BE2C (cell line): ENCODE measurements at regions not wholly inside any gene's neighbourhood (a gene's known extent, or its start where the extent isn't known, plus 50 kb on each side); places are given as distances from the start of the nearest gene placed in this dataset.

ENCODE experiments used
- DNase-seq: peaks from one replicate; pipeline ENCODE4 v3.0.0-alpha.2; 2020
- H3K27me3 ChIP-seq: fragments of 250-450 bp; sonication (Bioruptor Pico); 2 replicates; pipeline ENCODE4 v1.5.1; 2020; ENCODE audit warnings: mild to moderate bottlenecking
- H3K36me3 ChIP-seq: fragments of 250-450 bp; sonication (Bioruptor Pico); 2 replicates; pipeline ENCODE4 v1.5.1; 2020; ENCODE audit warnings: mild to moderate bottlenecking
- H3K4me1 ChIP-seq: fragments of 250-450 bp; sonication (Bioruptor Pico); 2 replicates; pipeline ENCODE4 v1.5.1; 2020
- H3K4me3 ChIP-seq: 2 replicates; pipeline ENCODE4 v1.5.1; 2011; ENCODE audit warnings: low read depth, low read length
- H3K9me3 ChIP-seq: fragments of 250-450 bp; sonication (Bioruptor Pico); 2 replicates; pipeline ENCODE4 v1.5.1; 2020
- CTCF ChIP-seq: IDR thresholded peaks from 2 replicates; pipeline ENCODE4 v1.5.1; 2012; ENCODE audit warnings: mild to moderate bottlenecking, low read depth, low read length

GRCh38 chr5:61904730-61905129, 401.3 kb upstream of the KIF2A start:
- no peak for TF ChIP-seq CTCF
- no peak for DNase-seq
- H3K4me1 ChIP-seq, result no peaks in the 10 kb centered on the region
- H3K9me3 ChIP-seq, result no peaks in the 10 kb centered on the region
- H3K27me3 ChIP-seq, result no peaks in the 10 kb centered on the region; the same call in 1 of the 2 replicates
- no peaks in the 10 kb centered on the region for H3K36me3 ChIP-seq
- no peak overlapping the region for H3K4me3 ChIP-seq

- H3K4me1 ChIP-seq, result no peaks in the 10 kb centered on the region
- no peak for DNase-seq
- H3K9me3 ChIP-seq, result no peaks in the 10 kb centered on the region
- H3K36me3 ChIP-seq, result no peaks in the 10 kb centered on the region
- no peak overlapping the region for H3K4me3 ChIP-seq
- no peak for TF ChIP-seq CTCF
- H3K27me3 ChIP-seq, result no peaks in the 10 kb centered on the region; the same call in 1 of the 2 replicates
Observed at GRCh38 chr5:61905613-61906012, 400.4 kb upstream of the KIF2A start.

- TF ChIP-seq CTCF, result no peak
- Histone ChIP-seq H3K4me3 (no peak overlapping the region), H3K9me3 (no peaks in the 10 kb centered on the region), H3K36me3 (no peaks in the 10 kb centered on the region), H3K4me1 (no peaks in the 10 kb centered on the region), H3K27me3 (no peaks in the 10 kb centered on the region; the same call in 1 of the 2 replicates)
- no peak for DNase-seq
Observed at GRCh38 chr5:61906820-61907219, 399.2 kb upstream of the KIF2A start.

- H3K36me3 ChIP-seq, result no peaks in the 10 kb centered on the region
- no peaks in the 10 kb centered on the region; the same call in 1 of the 2 replicates for H3K27me3 ChIP-seq
- no peak for DNase-seq
- no peaks in the 10 kb centered on the region for H3K9me3 ChIP-seq
- H3K4me1 ChIP-seq, result no peaks in the 10 kb centered on the region
- H3K4me3 ChIP-seq, result no peak overlapping the region
- no peak for TF ChIP-seq CTCF
Observed at GRCh38 chr5:61907995-61908394, 398.0 kb upstream of the KIF2A start.

- no peak for TF ChIP-seq CTCF
- no peaks in the 10 kb centered on the region for H3K9me3 ChIP-seq
- no peak overlapping the region for H3K4me3 ChIP-seq
- no peaks in the 10 kb centered on the region for H3K27me3 ChIP-seq
- H3K36me3 ChIP-seq, result no peaks in the 10 kb centered on the region
- H3K4me1 ChIP-seq, result no peaks in the 10 kb centered on the region
- DNase-seq, result no peak
Observed at GRCh38 chr5:61910771-61911170, 395.2 kb upstream of the KIF2A start.

- Histone ChIP-seq H3K4me1 (no peaks in the 10 kb centered on the region), H3K9me3 (no peaks in the 10 kb centered on the region), H3K36me3 (no peaks in the 10 kb centered on the region), H3K4me3 (no peak overlapping the region), H3K27me3 (no peaks in the 10 kb centered on the region)
- no peak for TF ChIP-seq CTCF
- no peak for DNase-seq
Observed at GRCh38 chr5:61912559-61912958, 393.4 kb upstream of the KIF2A start.
